ENCODE measurements at regions not wholly inside any gene's neighbourhood (a gene's known extent, or its start where the extent isn't known, plus 50 kb on each side); places are given as distances from the start of the nearest gene placed in this dataset.

- POLR2A ChIA-PET = no interaction called here
- ATAC-seq (ENCODE audit: low read depth) = no peak
- no peaks in the 10 kb centered on the region for H3K27me3 ChIP-seq (replicated peaks in 1 of 4; ENCODE audit: control extremely low read depth in 1 of 4, control insufficient read depth in 3 of 4, insufficient read depth in 4 of 4, low read length in 3 of 4)
- no peaks in the 10 kb centered on the region for H3K27me3 Mint-ChIP-seq
- H3K9me3 ChIP-seq (ENCODE audit: control extremely low read depth in 1 of 3, control insufficient read depth in 2 of 3, insufficient read depth in 1 of 3, low read length in 2 of 3) = peaks cover 0 to 4% (median 0%) of the 10 kb centered on the region in 3 donors
- intact Hi-C loops (cut with micrococcal nuclease) = no loop called here
- H3K4me3 Mint-ChIP-seq = no peak overlapping the region
- H3K4me2 ChIP-seq (replicated peaks; ENCODE audit: low read depth, low read length, poor library complexity, severe bottlenecking) = no peak overlapping the region
- TF ChIP-seq, protein P1, sequence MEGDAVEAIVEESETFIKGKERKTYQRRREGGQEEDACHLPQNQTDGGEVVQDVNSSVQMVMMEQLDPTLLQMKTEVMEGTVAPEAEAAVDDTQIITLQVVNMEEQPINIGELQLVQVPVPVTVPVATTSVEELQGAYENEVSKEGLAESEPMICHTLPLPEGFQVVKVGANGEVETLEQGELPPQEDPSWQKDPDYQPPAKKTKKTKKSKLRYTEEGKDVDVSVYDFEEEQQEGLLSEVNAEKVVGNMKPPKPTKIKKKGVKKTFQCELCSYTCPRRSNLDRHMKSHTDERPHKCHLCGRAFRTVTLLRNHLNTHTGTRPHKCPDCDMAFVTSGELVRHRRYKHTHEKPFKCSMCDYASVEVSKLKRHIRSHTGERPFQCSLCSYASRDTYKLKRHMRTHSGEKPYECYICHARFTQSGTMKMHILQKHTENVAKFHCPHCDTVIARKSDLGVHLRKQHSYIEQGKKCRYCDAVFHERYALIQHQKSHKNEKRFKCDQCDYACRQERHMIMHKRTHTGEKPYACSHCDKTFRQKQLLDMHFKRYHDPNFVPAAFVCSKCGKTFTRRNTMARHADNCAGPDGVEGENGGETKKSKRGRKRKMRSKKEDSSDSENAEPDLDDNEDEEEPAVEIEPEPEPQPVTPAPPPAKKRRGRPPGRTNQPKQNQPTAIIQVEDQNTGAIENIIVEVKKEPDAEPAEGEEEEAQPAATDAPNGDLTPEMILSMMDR (IDR thresholded peaks at IDR 0.05) = no peak
- no peak for TF ChIP-seq EZH2 (IDR thresholded peaks at IDR 0.05; ENCODE audit: borderline replicate concordance, insufficient read depth, low read depth, low read length, poor library complexity, severe bottlenecking)
- 70% methylated on average over 4 of the region's 6 CpGs for WGBS (ENCODE audit: insufficient coverage)
- no peak for DNase-seq
- H3K9me3 Mint-ChIP-seq (ENCODE audit: insufficient read depth) = peaks cover 3% of the 10 kb centered on the region
- H3K27ac ChIP-seq (ENCODE audit: low read length in 2 of 2) = no peak overlapping the region
- H3K36me3 ChIP-seq (replicated peaks in 1 of 2; ENCODE audit: control extremely low read depth in 1 of 2, control insufficient read depth in 1 of 2, extremely low read depth in 1 of 2, insufficient read depth in 2 of 2, low read length in 1 of 2) = no peaks in the 10 kb centered on the region
- no peaks in the 10 kb centered on the region for H3K4me1 Mint-ChIP-seq
- H3K79me2 ChIP-seq (ENCODE audit: control insufficient read depth, insufficient read depth, low read length) = no peaks in the 10 kb centered on the region
- H3K4me1 ChIP-seq (ENCODE audit: control insufficient read depth in 2 of 2, insufficient read depth in 2 of 2, low read length in 2 of 2) = no peaks in the 10 kb centered on the region
- H2AFZ ChIP-seq (ENCODE audit: insufficient read depth, low read depth, low read length, poor library complexity, severe bottlenecking) = no peak overlapping the region
- H3K27ac Mint-ChIP-seq = no peak overlapping the region
- H3K9ac ChIP-seq (ENCODE audit: low read length) = no peak overlapping the region
- no peaks in the 10 kb centered on the region for H4K20me1 ChIP-seq (ENCODE audit: control insufficient read depth, insufficient read depth, low read length, poor library complexity, severe bottlenecking)
- CTCF ChIA-PET = no interaction called here
- no peak overlapping the region for H3K4me3 ChIP-seq (ENCODE audit: control extremely low read depth in 1 of 5, extremely low read depth in 1 of 5, insufficient read depth in 1 of 5, low read depth in 2 of 5, low read length in 4 of 5)
Observed at GRCh38 chr7:81273601-81274397, 354.9 kb upstream of the SEMA3C start.

- Histone ChIP-seq H3K27me3 (replicated peaks in 1 of 4; ENCODE audit: control extremely low read depth in 1 of 4, control insufficient read depth in 3 of 4, insufficient read depth in 4 of 4, low read length in 3 of 4) (no peaks in the 10 kb centered on the region), H3K4me3 (ENCODE audit: control extremely low read depth in 1 of 5, extremely low read depth in 1 of 5, insufficient read depth in 1 of 5, low read depth in 2 of 5, low read length in 4 of 5) (no peak overlapping the region), H3K4me2 (replicated peaks; ENCODE audit: low read depth, low read length, poor library complexity, severe bottlenecking) (no peak overlapping the region), H4K20me1 (ENCODE audit: control insufficient read depth, insufficient read depth, low read length, poor library complexity, severe bottlenecking) (no peaks in the 10 kb centered on the region), H3K79me2 (ENCODE audit: control insufficient read depth, insufficient read depth, low read length) (no peaks in the 10 kb centered on the region), H3K27ac (ENCODE audit: low read length in 2 of 2) (no peak overlapping the region), H3K36me3 (replicated peaks in 1 of 2; ENCODE audit: control extremely low read depth in 1 of 2, control insufficient read depth in 1 of 2, extremely low read depth in 1 of 2, insufficient read depth in 2 of 2, low read length in 1 of 2) (no peaks in the 10 kb centered on the region), H2AFZ (ENCODE audit: insufficient read depth, low read depth, low read length, poor library complexity, severe bottlenecking) (no peak overlapping the region), H3K9ac (ENCODE audit: low read length) (no peak overlapping the region), H3K4me1 (ENCODE audit: control insufficient read depth in 2 of 2, insufficient read depth in 2 of 2, low read length in 2 of 2) (no peaks in the 10 kb centered on the region), H3K9me3 (ENCODE audit: control extremely low read depth in 1 of 3, control insufficient read depth in 2 of 3, insufficient read depth in 1 of 3, low read length in 2 of 3) (peaks cover 0 to 7% (median 0%) of the 10 kb centered on the region in 3 donors)
- Mint-ChIP-seq H3K4me3 (no peak overlapping the region), H3K9me3 (ENCODE audit: insufficient read depth) (peaks cover 3% of the 10 kb centered on the region), H3K27me3 (no peaks in the 10 kb centered on the region), H3K4me1 (no peaks in the 10 kb centered on the region), H3K27ac (no peak overlapping the region)
- ChIA-PET POLR2A (no interaction called here), CTCF (no interaction called here)
- TF ChIP-seq, protein P1 (IDR thresholded peaks at IDR 0.05) = no peak
- TF ChIP-seq EZH2 (IDR thresholded peaks at IDR 0.05; ENCODE audit: borderline replicate concordance, insufficient read depth, low read depth, low read length, poor library complexity, severe bottlenecking) = no peak
- ATAC-seq (ENCODE audit: low read depth) = no peak
- intact Hi-C loops (cut with micrococcal nuclease) = no loop called here
- DNase-seq = no peak
- WGBS (ENCODE audit: insufficient coverage) = no CpG with 5 or more reads among the region's 1 CpG
Observed at GRCh38 chr7:81272176-81272575, 353.3 kb upstream of the SEMA3C start.

Measured in B cell (primary cell).